Pons (tissue), 1 donor: ENCODE measurements at regions not wholly inside any gene's neighbourhood (a gene's known extent, or its start where the extent isn't known, plus 50 kb on each side); places are given as distances from the start of the nearest gene placed in this dataset.
"Not testable (repeated sequence)": the region's sequence is repeated elsewhere in the genome, so short reads cannot be mapped to it uniquely, and the experiment has no call there.

ENCODE experiments used
- DNase-seq: peaks from one replicate; pipeline ENCODE4 v3.0.0-alpha.2; 2016; ENCODE audit warnings: low spot score

DNA sequence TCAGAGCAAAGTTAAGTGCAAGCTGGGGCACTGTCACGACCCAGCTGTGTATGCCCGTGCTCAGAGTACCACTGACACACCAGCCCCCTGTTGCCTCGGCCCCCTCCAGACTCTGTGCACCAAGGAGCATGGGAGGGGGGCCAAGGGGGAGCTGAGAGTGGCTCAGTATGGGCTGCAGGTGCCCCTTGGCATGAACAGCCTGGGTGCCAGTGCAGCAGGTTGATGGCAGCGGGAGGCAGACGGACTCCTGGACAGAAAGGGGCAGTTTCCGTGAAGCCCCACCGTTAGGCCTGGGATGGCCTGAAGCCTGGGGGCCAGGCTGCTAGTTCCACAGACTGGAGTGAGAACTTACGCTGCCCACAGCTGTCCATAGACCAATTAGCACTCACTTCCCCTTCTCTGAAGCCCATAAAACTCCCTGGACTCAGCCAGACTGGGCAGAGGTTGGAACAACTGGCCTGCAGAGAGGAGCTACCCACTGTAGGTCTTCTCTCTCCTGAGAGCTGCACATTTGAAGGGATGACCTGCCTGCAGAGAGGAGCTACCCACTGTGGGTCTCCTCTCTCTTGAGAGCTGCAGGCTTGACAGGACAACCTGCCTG, 182.8 kb downstream of the DEPDC1B start:
- no peak for DNase-seq

DNA sequence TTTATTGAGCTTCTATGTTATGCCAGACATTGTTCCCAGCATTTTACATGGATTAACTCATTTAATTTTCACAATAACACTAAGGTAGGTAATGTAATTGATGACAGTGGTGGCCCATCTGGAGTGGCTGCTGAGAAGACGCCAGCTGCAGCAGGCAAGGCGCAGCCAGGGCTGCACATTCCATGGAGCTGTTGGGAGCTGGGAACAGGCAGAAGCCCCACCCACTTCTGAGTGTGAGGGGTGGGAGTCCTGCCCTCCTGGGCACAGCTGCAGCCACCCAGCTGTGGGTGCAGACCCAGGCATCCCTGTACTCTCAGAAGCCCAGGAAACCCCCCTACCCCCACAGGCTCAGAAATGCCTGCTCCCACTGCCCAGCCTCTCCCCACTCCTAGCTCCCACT, 183.3 kb downstream of the DEPDC1B start:
- DNase-seq: no peak

DNA sequence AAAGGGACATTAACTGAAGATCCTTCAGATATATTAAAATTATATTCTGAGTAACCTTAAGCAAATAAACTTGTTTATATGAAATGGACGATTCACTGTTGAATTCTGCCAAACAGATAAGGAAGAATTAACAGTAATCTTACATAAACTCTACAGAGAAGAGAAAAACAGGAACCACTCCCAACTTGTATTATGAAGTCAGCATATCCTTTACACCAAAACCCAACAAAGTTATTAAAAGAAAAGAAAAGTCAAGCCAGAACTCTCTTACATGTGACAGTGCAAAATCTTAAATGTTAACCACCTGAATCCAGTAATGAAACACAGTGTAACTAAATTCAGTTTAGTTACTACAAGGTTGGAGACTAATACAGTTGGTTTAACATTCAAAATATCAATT, 185.8 kb downstream of the DEPDC1B start:
- no peak for DNase-seq

DNA sequence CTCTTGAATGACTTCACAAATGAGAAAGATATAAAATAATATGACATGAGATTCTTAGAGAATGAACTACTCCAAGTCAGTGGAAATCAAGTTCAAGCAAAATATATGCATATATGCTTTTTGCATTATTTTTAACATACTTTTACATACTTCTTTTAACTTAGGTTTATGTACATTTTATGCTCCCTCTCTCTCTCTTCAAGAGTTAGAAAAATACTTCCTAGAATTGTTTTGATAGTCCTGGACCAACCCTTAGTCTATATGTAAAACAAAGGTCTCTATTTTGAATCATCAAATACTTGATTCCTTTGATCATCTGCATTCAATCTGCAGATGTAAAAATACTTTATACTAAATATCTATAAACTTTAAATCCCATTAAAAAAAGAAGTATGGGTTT, 187.8 kb downstream of the DEPDC1B start:
- DNase-seq: no peak

DNA sequence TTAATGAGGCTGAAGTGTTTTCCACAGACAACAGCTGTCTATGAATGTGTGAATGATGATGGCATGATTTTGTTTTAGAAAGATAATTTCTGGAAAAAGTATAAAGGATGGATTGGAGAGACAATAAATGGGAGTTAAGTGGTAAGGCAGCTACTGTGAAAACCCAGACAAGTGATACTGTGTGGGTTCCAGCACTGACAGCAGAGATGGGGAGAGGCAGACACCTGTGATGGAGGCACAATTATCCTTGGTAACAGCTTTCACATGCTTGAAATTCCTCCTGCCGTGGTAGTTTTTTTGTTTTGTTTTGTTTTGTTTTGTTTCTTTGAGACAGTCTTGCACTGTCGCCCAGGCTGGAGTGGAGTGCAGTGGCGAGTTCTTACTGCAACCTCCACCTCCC, 189.3 kb downstream of the DEPDC1B start:
- no peak for DNase-seq

DNA sequence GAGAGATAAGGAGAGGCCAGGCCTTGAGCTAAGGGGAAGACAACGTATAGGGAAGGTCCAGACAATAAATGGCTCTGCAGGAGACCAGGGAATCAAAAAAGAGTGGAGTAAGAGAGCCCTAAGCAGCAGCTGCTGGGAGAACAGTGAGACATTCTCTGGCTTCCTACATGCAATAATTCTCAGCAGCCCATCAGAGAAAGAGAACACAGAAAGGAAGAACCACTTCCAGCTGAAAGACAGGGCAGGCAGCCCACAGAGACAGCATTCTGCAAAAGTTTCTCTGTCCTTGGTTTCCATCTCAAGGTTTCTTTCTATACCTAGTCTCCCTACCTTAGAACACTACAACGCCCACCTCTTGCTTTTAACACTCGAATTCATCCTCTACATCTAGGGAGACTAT, 189.9 kb downstream of the DEPDC1B start:
- no peak for DNase-seq

DNA sequence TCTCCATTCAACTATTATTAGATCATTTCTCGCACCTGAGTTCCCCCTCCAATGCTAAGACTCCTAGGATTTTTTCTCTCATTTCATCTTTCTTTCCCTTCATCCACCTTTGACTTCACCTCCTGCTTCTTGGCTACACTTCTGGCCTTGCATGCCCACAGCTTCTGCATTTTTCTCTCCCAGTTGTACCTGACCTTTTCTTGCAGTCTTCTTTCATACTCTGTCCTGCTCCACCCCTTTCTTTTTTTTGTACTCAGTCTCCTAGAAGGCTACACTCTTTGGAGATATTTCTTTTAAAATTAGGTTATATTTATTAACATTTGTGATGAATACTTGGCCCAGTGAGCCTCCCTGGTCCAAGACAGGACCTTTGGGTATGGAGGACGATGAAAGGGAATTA, 190.4 kb downstream of the DEPDC1B start:
- DNase-seq: no peak

DNA sequence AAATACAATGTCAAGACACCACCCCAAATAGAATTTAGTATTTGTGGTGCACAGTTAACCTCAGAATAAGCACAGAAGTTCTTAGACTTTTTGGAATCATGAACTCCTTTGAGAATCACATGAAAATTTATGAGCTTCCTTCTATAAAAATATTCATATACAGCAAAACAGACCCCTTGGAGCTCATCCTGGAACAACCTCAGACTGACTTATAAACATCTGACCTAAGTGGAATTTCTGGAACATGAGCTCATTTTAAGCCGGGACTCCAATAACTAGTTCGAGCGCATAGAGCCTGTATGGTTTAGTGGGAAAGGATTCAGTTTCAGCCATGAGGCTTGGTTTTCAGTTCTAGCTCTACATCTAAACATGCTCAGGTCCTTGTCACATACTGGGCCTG, 192.3 kb downstream of the DEPDC1B start:
- DNase-seq: no peak

DNA sequence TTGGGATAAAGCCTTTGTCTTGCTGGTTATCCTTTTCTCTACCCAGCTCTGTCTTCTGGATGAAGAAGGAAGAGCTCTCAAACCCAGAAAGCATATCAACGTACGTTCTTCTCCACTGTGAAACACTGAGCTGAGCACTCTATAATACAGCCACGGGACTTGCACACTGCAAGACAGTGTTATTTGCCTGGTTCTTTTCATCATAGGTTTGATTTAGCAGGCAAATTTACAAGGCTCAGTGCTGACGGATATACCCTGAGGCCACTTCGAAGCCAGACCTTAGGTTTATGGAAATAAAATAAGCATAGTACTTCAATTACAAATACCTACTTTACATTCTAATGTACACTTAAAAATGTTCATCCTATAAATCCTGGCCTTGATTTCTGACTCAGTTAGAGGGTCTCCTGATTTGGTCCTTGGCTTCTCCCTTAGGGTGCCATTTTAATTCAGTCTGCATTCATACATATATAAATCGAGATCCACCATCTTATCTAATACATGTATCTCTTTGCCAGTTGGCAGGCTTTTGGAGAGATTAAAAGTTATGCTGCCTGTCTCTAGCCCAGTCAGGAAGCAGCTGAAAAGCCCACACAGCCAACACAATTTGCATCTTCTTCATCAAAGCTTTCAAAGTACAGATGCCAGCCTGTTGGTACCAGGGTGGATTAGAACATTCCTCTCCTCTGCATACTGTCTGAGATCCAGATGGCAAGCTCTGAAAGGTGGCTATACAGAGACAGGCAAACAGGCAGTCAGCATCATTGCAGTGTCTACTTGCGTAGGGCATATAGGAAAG, 194.4 kb downstream of the DEPDC1B start:
- DNase-seq: no peak

DNA sequence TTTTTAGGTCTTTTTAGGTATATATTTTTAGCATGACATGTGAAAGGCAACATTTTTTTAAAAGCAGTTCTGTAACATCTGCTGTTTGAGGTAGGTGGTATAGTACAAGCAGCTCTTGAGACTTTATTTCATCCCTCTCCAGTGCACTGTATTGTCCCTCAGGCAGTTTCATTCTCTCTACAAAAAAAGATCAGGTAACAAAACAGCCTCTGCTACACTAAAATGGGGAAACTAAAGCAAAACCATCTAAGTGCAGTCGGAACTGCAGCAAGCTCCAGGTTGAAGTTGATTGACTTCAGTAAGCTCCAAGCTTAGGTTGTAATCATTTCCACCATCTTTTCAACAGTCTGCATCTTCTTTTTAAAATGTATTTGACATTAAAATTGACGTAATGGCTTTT, 195.6 kb downstream of the DEPDC1B start:
- no peak for DNase-seq

DNA sequence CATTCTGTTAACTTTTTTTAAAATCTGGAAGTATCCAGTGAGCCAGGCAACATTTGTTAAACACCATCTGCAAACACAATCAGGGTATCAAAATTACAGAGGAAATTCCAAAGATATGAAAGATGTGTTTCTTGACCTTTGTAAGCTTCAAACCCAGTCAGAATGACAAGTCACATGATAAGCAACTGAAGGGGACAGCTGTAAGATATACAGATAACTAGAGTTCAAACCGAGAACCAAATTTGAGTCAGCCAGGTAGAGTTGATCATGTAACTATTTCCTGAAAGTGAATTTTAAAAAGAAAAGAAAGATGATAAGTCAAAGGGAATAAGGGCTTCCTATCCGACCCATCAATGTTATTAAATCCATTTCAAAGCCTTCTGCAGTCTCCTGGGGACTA, 196.2 kb downstream of the DEPDC1B start:
- no peak for DNase-seq

DNA sequence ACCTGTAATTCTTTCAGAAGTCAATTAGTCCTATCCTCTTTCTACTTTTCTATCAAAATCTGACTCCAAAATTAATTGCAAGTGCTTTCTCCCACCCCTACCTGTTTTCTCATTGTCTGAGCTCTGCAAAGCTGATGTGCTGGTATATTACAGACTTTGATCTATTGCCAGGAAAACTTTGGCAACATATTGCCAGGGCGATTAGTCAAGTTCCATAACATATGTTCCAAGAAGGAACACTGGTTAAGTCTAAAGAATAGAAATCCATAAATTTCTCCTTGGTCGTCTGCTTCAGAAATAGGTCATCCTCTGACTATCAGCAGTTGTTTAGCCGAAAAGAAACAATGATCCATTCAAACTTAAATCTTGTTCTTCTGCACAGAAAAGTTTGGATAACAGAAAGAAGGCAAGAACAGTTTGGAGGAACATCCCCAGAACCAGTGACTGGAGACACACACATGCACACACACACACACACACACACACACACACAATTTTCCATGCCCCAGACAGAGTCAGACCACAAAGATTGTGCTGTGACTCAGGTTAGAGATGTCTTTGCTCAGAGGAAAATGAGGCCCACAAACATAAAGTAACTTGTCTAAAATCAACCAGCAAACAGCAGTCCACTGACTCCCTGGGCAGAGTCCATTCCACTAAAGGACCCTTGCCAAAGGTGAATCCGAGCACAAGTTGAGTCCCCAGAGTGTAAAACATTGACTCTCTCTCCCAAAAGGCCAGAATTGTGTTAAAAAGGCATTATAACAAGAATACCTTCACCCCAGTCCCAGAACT, 202.1 kb downstream of the DEPDC1B start:
- no peak for DNase-seq

DNA sequence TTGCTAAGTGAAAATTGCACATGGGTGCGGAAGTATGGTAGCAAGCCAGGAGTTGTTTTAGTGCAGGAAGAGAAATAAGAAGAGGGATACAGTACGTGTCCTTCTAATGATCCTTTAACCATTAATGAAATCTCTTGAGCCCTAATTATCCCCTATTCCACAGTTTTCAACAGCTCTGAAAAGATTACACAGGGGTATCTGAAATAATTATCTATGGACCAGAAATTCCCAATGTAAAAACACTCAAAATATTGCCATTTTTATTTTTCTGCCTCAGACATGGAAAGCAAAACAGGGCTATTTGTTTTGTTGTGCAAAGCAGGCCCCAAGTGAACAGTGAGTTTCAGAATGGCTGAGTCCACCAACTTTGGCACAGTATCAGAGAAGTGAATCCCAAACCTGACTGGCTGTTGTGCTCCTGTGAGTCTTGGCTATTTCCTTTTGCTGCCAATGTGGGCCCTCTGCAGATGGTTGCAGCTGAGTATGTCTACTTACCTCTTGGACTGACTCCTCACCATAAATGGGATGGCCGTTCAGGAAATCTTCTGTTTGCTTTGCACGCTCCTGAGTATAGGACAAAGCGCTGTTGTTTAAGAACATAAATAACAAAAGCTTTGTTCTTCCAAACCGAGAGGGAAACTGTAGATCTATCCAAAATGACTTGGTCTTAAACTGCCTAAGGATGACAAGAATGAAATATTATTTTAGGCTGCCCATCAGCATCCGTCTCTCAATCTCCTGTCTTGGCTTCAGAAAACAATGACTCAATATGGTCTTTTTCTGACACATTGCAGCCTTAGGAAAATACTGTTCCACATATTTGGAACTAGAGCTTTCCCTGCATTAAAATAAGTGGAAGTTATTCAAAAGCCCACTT, 204.1 kb downstream of the DEPDC1B start:
- DNase-seq: peak; percentile 98

DNA sequence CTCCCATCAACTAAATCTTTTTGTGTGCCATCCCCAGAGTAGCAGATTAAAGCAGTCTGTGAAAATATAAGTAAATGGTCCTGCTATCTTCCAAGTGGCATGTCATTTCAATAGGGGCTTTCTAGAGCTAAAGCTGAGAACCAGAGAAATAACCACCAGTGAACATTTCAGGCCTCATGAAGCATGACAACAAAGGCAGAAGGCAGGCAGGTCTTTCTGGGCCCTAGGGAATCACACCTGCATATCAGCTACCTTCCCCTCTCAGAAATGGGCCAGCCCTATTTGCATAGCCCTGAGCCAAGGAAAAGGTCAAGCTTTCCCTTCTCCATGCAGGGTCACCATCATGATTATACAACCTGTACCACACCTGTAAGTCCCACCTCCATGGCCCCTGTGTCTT, 205.3 kb downstream of the DEPDC1B start:
- no peak for DNase-seq

DNA sequence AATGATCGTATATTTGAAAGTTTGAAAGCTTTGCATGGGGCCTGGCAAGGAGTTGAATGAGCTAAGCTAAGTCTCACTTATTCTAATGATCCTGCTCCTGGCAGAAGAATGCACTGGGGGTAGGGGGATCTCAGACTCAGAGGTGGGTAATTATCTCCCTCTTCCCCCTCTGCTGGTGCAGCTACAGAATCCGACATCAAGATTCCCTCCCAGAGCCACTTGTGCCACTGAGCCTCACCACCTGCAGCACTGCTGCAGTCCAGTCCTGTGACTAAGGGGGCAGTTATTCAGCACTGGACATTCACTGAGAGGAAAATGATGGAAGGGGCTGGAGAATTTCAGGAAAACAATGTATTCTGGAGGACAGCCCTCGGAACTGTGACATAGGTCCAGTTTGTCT, 205.8 kb downstream of the DEPDC1B start:
- DNase-seq: no peak

DNA sequence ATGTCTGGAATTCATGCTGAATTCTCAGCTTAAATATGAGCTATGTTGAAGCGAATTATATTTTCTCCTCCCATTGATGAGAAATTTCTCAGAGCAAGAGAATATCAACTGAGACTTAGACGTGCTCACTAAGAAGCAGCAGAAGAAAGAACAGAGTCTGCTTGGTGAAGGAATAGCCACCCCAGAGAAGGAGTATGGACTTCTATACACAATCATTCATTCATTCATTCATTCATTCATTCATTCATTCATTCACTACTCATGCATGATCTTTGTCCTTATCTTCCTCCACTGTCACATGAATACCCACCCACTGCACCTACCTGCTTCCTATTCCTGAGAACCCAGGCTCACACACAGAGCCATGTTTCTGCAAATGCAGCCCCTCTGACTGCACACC, 206.6 kb downstream of the DEPDC1B start:
- DNase-seq: no peak

DNA sequence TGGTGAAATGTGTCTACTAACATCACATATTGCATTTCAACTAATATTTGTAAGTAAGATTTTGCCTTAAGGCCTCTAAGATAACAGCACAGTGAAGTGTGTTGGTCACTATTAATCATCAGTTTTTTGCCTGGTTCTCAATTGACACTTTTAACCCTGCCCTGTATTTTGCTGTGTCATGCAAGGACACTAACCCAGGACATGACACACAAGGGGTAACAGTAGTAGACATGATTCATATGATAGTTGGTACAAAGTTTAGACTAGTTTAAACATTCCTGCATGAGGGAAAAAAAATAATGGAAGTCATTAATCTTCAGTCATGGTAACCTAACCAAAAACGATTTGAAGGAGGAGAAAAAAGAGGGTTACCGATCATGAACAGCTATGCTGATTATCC, 207.0 kb downstream of the DEPDC1B start:
- DNase-seq: no peak

DNA sequence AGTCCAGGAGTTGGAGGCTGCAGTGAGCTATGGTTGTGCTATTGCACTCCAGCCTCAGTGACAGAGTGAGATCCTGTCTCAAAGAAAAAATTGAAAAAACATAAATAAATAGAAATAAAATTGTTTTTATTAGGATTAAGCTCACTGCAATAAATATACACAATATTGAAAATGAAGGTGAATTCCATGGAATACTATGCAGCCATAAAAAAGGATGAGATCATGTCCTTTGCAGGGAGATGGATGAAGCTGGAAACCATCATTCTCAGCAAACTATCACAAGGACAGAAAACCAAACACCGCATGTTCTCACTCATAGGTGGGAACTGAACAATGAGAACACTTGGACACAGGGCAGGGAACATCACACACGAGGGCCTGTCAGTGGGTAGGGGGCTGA, 207.6 kb downstream of the DEPDC1B start:
- not testable (repeated sequence) for DNase-seq

DNA sequence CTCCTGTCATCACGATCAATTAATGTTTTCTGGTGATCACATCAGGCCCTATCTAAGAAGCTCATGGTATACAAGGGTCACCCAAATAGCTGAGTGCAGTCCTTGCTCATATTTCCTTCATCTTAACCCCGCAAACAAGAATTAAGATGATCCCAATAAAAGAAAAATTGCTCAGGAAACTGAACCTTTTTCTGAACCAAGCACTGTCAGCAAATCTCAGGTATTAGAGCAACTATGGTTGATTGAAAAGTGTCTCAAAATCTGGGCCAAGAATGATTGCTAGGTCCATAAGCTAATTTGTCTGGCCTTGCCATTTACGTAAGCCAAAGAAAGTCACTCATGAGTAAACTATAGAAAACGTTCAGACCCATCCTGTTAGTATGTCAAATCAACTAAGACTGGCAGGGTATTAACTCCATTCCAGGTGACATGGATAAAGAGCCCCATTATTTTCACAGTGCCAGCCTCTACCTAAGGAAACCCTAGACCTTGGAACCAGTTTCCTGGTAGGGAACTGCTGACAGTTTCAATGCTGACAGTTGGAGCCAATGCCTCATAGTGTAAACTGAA, 209.3 kb downstream of the DEPDC1B start:
- no peak for DNase-seq

DNA sequence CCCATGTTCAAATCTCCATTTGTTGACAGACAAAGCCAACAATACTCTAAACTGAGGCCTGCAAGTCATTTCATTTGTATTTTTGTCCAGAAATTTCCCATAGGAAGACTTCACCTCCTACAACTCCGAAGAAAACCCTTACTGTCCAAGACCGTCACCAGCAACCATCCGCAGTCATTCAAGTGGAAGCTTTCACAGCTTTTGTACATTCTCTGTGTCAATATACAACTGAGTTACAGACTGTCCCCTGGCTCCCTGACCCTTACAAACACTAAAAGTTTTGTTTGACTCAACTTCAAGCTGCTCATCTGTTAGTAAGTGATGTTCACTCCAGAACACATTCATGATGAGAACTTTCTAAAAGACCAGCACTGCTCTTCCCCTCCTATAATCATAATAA, 210.1 kb downstream of the DEPDC1B start:
- DNase-seq: no peak

DNA sequence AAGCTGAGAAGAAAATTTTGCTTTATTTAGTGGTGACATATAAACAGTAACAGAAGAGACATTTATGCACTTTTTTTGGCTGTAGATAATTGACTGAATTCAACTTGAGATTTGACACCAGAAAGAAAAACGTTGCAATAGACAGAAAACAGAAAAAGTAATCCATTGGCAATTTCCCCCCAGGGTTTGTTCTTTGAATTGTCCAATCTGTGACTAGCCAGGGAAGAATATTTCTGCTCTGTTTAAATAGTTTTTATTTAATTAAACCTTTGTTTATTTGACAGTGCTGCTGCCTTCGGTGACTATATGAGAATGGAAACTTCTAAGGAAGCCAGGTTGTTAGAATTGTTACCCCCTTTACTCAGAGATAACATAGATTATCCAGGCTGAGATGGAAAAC, 210.6 kb downstream of the DEPDC1B start:
- DNase-seq: no peak
